NCI-H1436 treated with DMSO at 0.1 percent for 48 hours (cell line): ENCODE measurements at regions not wholly inside any gene's neighbourhood (a gene's known extent, or its start where the extent isn't known, plus 50 kb on each side); places are given as distances from the start of the nearest gene placed in this dataset.

ENCODE experiments used
- DNase-seq: peaks from one replicate; lab custom pipeline; 2025; lab: John Stamatoyannopoulos, UW

DNA sequence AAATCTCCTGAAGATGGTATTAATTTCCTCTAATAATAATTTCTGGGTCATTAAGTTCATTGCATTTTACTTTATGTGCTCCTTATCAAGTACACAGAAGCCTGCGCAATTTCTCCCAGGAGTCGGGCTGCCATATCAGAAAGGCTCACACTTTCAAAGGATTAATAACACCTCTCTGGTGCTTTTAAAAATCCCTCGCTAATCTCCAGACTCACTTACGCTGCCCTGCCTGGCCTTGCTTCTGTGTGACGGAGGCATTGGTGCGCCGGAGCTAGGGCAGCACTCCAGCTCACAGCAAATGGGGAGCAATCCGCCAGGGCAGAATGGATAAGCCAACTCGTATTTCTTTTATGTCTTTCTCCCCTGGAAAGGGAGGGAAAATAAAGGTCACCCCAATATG, 300.8 kb downstream of the EFNB2 start:
- DNase-seq = no peak

DNA sequence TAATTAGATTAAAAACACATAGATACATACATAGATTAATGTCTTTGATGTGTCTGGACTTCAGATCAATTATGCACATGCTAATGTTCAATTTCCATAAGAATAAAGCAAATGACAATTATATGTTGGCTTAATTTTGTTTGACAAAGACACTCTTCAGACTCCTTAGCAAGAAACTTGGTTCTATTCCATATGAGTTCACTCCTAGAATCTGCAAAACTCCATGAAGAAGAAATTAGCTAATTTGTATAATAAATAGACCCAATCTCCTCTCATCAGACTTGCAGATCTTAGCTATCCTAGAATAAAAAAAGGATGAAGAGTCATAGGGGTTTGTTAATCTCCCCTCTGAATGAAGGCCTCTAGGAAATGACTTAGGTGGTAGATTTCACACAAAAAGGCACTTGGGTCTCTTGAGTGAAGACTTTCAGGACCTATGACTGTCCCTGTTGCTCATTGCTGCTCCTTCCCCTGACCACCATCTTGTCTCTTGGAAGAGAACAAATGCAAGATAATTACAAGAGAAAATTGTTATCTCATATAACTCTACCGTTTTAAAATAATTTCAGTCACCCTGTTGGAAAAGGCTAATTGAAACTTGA, 302.2 kb downstream of the EFNB2 start:
- DNase-seq = no peak

DNA sequence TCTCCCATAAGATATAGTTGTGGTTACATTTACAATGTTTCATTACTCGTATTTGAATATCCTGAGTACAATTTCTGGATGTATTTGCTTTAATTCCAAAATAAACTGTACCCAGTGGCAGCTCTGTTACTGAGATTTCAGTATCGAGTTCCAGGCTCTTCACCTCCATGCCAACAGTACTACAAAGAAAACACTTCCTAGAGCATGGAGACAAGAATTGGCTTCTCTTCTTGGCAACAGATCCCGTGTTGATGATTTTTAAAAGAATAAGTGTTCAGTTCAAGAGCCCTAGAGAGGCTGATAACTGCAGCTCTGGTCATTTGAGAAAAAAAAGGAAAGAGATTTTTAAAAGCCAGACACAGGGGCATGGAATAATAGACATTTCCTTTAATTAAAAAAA, 302.8 kb downstream of the EFNB2 start:
- no peak for DNase-seq

DNA sequence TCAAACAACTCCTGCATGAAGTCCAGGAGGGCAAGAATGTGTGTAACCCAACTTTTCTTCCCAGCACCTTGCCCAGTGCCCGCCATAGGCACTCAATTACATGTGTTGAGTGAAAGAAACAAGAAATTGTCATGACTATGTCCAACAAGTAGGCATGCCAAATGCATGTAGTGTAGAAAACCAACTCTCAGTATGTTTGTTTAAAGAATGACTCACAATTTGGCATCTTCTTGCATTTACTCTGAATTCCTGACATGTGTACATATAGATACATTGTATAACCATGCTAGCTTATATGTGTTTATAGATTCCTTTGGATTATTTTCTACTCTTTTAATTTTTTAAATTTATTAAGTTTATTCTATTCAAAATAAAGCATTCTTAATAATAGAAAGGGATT, 305.0 kb downstream of the EFNB2 start:
- no peak for DNase-seq

DNA sequence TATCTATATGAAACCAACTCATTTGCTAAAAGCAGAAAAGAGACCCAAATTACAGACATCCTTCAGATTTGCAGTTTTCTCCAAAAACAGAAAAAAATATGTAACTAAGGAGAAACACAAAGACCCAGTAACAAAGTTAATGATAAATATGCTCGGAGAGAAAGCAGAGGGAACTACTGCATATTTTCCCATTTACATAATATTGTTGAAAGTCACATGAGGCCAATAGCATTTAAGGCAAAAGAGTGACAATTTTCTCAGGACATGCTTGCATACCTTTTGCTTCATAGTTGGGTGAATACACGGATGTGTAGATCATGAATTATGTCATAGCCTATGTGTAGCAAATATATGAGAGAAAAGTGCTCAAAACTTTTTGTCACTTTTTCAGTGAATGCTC, 310.3 kb downstream of the EFNB2 start:
- DNase-seq = no peak

DNA sequence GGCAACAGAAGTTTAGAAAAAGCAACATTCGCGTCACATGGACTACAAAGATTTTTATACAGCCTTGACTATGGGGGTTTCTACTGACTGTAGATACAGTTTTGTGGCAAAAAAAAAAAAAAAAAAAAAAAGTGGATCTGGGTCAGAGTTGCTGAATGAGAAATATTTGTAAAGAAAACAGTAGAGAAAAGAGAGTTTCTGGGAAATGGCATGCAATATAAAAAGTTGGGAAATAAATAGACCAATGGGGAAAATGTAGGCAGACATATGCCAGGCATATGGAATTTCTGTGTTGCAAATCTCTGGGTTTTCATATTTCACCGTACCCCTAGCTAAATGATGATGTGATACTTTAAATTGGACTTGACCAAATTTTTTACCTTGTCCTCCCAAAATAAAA, 315.3 kb downstream of the EFNB2 start:
- no peak for DNase-seq

DNA sequence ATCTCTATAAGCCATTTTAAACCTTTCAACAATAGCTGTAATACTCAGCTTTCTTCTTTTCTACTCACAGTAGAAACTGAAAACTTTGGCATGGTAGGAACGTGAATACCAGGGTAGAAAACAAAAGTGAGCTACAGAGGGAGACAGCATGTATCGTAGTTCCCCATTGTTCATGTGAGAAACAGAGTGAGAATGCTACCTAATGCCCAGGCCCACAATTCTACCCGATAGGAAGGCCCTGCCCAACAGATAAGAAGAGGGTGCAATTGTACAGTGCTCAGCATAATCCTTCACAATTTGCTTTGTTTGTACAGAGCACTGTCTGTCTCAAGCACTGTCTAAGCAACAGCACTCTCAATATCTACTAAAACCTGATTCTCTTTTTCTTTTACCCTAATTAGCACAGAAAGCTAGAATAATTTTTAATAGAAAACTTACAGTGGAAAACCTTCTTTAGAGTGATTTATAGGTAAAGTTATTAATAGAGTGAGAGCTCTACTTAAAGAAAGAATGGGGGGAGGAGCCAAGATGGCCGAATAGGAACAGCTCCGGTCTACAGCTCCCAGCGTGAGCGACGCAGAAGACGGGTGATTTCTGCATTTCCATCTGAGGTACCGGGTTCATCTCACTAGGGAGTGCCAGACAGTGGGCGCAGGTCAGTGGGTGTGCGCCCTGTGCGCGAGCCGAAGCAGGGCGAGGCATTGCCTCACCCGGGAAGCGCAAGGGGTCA, 322.3 kb downstream of the EFNB2 start:
- DNase-seq = no peak

DNA sequence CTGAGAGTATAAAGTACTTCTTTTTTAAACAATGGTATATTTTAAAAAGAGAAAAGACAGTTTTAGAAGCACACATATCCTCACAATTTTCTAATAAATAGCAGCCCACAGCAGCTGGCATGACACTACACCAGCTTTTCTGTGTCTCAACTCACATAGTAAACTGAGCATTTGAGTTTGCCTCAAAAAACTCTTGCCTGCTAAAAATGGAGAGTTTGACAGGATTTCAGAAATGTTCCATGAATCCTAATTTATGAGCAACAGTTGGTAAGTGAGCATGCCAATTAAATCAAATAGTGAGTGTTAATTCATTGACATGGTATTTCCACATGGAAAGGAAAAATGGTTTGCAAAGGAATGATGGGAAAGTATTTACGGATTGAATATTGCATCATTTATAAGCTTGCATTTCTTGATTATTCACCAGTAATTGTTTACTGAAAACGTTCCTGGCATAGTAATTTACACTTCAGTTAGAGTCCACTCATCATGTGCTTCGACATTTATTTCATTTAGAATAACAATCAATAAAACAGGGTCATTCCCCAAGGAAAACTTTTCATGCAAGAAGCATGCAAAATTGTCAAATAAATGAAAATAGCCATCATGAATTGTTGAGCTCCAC, 323.0 kb downstream of the EFNB2 start:
- DNase-seq = no peak

DNA sequence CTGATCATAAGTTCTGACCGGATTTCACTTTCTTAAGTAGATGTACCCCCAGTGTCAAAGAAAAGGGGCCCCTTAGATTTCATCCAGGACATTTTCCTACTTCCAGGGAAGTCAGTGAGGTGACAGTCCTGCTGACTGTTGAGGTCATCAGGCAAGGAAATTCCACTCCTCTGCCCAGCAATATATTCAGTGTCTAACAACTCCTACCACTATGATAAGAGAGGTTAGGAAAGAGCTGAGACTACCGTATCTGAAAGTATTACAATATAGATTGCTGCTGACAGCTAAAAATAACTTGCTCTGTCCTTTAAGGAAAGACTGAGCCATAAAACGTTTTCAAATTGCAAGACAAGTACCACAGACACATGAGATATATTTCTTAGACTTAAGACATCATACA, 325.1 kb downstream of the EFNB2 start:
- no peak for DNase-seq

DNA sequence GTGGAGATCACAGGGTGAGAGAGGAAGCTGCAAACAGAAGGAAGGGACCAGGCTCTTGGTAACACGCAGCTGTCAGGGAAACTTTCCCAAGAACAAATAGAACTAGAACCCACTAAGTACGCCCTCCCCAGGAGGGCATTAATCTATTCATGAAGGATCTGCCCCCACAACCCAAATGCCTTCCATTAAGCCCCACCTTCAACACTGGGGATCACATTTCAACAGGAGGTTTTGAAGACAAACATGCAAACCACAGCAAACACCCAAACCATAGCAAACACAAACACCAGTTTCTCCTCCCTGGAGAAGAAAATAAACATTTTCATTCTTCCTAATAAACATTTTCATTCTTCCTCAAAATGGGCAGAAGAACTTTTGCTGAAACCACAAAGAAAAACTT, 329.6 kb downstream of the EFNB2 start:
- DNase-seq = no peak

DNA sequence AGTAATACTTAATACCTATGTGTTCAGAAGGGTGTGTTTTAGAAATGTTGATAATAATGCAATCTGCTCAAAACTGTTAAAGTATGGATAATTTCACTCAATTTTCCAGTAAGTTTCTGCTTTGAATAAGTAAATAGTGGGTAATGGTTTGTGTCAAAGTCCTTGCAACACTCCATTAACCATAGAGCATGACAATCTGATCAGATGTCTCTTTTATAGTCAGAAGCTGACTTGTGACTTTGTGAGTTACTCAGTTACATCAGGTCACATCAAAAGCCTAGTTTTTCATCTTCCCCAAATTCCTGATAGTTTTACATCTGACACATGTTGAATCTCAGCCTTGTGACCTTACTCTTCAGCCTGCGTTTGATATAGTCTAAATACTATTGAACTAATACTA, 338.0 kb downstream of the EFNB2 start:
- no peak for DNase-seq

DNA sequence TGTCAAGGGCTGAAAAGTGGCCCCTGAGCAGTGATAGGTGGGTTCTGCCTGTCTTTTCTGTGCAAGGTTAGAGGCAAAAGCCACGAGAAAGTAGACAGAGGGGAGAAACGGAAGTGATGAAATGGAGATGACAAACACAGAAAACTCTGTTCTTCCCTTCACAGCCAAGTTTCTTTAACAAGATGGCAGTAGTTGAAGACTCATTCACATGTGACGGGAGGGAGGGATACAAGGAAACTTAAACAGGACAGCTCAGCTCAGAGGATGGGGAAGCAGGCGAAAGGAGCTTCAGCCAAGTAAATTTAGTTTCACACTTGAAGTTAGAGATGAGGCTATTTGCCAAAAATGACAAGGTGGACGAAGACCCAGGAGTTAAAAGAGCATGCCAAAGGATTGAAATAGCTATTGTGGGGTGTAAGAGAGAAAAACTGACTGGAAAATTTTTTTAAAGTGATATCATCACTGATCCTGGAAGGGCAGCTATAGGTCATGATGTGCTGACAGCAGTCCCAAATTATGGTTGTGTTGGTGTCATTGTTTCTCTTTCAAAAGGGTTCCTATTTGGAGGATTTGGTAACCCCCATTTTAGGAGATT, 347.9 kb downstream of the EFNB2 start:
- no peak for DNase-seq

DNA sequence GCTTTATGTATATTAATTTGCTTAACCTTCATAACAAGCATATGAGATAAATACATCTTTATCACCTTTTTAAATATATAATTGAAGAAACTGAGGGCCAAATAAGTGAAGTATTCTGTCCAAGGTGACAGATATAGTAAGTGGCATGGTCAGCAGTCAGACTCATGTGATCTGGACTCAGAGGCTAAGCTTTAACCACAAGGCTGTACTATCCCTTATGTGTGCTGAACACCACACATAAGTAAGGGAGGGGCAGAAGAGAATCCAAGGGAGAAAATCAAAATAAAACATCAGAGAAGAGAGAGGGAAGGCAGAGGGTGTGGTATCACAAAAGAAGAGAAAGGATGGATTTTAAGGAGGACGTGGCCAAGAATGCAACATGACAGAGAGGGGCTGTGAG, 348.4 kb downstream of the EFNB2 start:
- no peak for DNase-seq

DNA sequence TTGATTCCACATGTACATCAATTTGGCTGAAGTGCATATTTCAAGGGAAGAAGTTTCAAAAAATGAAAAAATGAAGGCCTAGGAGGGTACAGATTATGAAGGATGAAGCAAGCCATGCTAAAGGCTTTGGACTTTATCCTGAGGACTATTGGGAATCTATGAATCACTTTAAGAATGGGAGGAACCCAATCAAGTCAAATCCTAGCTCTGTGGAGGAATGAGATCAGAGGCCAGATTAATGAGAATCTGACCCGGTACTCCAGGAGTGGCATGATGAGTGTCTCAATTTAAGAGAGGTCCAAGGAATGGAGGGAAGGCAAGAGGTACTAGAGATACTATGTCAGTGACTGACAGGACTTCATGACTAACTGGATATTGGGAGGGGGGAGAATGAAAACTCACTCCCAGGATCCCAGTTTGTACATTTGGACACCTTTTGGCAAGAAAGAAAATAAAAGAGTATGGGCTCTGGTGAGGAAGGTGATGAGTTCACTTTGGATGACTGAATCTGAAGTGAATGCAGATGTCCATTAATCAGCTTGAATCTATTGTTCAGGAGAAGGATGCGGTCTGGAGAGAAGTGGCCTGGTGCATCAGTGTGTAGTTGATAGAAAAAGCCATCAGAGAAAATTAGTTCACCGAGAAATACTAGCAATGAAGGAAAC, 349.0 kb downstream of the EFNB2 start:
- no peak for DNase-seq

DNA sequence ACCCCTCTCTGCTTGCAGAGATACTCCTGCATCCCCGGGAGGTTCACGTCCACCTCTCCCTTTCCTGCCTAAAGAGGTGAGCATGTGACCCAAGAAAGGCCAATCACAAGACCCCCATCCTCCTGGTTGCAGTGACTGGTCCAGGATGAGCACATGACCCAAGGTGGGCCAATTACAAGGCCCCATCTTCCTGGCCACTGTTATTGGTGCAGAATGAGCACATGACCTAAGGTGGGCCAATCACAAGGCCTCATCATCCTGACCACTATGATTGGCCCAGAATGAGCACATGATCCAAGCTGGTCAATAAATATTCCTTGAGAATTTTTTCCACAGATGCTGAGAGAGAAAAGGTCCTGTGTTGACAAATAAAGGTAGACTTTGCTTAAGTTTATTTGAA, 350.7 kb downstream of the EFNB2 start:
- DNase-seq = no peak

DNA sequence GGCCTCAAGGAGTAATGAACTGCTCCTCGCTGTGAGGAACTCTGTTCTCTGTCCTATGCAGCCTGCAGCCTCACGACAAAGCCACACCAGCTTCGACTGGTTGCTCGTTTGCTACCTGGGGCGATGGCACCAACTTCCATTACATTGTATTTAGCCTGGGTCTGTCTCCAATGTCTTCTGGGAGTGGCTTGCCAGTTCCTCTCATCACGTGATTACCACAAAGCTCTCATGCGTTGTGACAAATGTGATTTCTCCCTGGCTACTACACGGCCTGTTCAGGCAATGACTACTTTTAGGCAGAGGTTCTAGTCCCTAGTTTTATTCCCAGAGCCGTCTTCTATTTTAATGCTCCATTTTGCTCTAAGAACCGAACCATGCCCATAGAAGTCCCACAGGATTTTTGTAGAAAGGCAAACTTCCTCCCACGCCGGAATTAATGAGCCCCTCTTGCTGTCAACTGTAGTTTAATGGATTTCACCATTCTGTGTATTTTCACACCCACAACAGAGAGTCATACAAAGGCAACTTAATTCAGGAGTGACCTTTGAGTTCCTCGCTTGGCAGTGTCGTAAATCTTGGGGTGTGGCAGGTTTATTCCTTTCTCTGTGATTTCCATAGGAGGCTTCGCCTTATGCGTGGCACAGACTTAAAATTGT, 351.9 kb downstream of the EFNB2 start:
- DNase-seq = no peak

DNA sequence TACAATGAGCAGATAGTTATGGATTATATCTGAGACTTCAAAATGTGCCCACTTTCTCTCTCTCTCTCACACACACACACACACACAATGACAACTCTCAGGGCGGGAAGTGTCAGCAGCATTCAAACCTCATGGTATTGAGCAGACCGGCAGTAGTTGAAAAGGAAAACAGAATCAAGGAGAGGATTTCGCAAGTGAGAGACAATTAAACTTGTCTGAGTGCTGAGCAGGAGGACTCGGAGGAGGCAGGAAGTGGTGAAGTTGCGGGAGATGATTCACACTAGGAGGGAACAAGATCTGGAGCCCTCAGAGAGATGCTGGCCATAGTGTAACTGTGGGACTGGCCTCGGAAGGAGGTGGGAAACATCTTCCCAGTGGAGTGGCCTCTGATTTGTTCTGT, 353.1 kb downstream of the EFNB2 start:
- no peak for DNase-seq

DNA sequence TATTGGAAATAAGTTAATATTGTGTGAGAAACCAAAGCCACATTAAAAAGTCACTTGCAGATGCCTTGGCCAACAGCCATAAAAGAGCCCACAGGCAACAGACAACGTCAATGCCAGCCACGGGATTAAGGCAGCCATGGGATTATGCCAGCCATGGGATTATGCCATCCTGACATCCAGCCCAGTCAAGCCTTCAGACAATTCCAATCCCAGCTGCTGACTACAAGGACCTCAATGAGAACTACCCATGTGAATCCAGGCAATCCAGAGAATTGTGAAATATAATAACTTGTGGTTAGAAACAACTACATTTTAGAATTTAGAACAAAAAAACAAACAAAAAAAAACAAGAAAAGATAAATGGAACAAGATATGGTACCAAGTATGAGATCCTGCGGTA, 356.6 kb downstream of the EFNB2 start:
- no peak for DNase-seq

DNA sequence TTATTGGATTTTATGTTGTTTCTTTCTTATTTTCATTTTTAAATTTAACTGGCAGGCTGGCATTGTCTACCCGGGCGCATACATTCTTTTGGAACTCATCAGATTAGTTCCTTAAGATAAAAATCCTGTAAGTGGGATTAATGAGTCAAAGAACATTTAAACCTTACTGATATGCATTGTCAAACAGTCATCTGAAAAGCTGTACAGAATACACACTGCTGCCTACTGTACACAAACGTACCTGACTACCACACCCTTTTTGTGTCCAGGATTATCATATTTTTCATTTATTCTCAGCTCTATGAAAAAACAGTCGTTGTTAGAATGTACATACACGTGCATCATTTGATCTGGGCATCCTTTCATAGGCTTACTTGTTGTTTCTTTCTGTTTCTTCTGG, 358.3 kb downstream of the EFNB2 start:
- no peak for DNase-seq

DNA sequence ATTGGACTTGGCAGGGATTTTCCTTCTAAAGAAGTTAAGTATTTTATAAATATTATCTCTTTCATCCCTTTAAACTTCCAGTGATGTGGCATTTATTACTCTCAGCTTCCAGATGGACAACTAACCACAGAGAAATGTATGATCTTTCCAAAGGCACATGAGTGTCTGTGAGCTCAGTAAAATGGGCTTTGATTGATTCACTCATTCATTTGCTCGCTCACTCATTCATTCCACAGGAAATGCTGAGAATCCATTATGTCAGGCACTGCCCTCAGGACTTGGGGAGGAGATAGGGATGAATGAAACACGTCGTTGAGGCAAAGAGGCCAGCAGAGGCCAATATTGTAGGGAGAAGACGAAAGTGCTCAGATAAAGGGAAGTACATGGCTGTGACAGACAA, 359.3 kb downstream of the EFNB2 start:
- DNase-seq = no peak

DNA sequence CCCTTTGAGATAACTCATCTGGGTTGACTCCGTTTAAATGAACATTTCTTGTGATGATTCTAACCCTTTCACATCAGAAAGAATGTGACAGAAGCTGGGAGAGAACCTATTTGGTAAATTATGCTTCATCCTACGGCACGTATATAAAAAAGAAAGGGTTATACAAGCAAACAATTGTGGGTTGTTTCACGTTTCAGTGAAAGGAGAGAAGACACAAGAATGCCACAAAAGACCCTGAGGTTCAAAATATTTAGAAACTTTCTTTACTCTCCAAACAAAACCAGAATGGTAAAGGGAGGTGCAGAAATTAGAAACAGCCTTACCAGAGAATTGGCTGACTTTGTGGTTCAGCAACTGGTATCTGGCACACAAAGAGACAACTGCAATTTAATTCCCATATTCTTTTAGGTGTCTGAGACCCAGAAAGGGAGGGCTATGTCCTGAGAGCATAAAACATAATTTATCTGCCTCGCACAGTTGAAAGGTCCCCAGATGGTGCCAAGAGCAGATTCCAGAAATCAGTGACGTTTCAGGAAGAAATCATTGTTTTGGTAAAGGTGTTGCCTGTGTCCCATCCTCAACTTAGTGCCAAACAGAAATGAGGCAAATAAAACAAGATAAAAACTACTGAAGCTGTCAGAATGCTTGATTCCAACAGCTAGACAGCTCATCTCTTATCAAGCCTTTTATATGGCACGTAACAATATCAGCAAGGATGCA, 361.4 kb downstream of the EFNB2 start:
- no peak for DNase-seq

DNA sequence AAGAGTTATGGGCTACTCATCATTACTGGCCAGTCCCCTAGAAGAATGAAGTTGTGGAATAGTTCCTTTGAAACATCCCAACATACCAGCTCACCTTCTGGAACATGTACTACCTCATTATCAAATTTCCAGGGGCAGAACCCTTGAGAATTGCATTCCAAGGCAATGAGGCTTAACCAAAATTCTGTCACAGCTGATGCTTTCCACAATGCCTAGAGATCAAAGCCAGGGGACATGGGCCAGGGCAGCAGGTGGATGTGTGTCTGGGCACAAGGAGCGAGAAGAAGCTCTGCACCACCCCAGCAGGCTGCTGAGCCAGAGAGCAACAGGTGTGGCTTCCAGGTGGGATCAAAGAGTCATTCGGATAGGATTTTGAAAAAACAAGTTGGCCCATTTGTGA, 362.1 kb downstream of the EFNB2 start:
- DNase-seq = no peak
